H1 (cell line): ENCODE measurements at regions not wholly inside any gene's neighbourhood (a gene's known extent, or its start where the extent isn't known, plus 50 kb on each side); places are given as distances from the start of the nearest gene placed in this dataset.

ENCODE experiments used
- BCL11A ChIP-seq, 2 experiments: IDR thresholded peaks; one replicate each; pipeline ENCODE4 v1.6.1; 2011; ENCODE audit warnings: low read depth in 2 of 2, low read length in 2 of 2, mild to moderate bottlenecking in 2 of 2
- SP2 ChIP-seq: IDR thresholded peaks from 2 replicates; pipeline ENCODE4 v1.6.1; 2012; ENCODE audit warnings: mild to moderate bottlenecking, low read length, inconsistent platforms

DNA sequence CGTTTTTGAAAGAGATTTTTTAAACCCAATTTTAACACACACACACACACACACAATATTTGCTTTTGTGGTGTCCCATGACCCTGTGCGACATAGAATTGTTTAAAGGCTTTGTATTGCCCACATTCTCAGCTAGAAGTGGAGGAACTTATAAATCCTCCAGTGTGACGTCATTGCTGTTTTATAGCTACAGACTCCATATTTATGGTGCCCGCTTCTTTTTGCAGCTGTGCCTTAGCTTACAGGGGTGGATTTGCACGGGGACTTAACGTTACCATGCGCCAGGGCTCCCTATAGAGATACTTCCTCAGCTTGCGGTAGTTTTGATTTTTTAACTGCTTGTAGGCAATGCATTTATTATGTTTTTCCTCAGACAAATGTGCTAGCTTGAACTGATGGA, 101.9 kb upstream of the SMIM21 start (continued):
- TF ChIP-seq SP2 (no peak), BCL11A (IDR thresholded peaks at IDR 0.05; ENCODE audit: low read depth in 2 of 2, low read length in 2 of 2) (no peak)
